ENCODE measurements at regions not wholly inside any gene's neighbourhood (a gene's known extent, or its start where the extent isn't known, plus 50 kb on each side); places are given as distances from the start of the nearest gene placed in this dataset.

GRCh38 chr1:234706199-234706598 lies 96.2 kb upstream of the IRF2BP2 start:
- TF ChIP-seq POLR2A (IDR thresholded peaks at IDR 0.05) (no peak), CTCF (IDR thresholded peaks at IDR 0.05) (no peak)

Data from breast epithelium (tissue), 3 donors.